CD8-positive, alpha-beta memory T cell (primary cell): ENCODE measurements at regions not wholly inside any gene's neighbourhood (a gene's known extent, or its start where the extent isn't known, plus 50 kb on each side); places are given as distances from the start of the nearest gene placed in this dataset.

Experiments used
- CTCF ChIA-PET: fragments of 350-600 bp; sonication (Branson Sonifier 250); formaldehyde crosslinking; loops from one replicate; lab custom pipeline; 2021; ENCODE audit warnings: antibody characterized with exemption; lab: Charles Lee
- POLR2A ChIA-PET: fragments of 350-600 bp; sonication (Branson Sonifier 250); formaldehyde crosslinking; loops from one replicate; lab custom pipeline; 2021; ENCODE audit warnings: antibody characterized with exemption; lab: Charles Lee
- DNase-seq, 5 donors: peaks; one replicate each; pipeline versions ENCODE4 v3.0.0 to v3.0.0-alpha.2; 2020 to 2022; ENCODE audit warnings: mixed read lengths in 1 of 5
- H3K27ac ChIP-seq: one replicate; pipeline ENCODE4 v1.7.0; 2013; ENCODE audit warnings: low read depth, mild to moderate bottlenecking, low read length, moderate library complexity
- H3K27me3 ChIP-seq: 2 replicates; pipeline ENCODE4 v1.7.0; 2013; ENCODE audit warnings: low read length, mild to moderate bottlenecking; ENCODE audit not compliant: insufficient read depth, poor library complexity, severe bottlenecking
- H3K36me3 ChIP-seq: 2 replicates; pipeline ENCODE4 v1.7.0; 2013; ENCODE audit warnings: mild to moderate bottlenecking, low read length, moderate library complexity; ENCODE audit not compliant: insufficient read depth
- H3K4me1 ChIP-seq: 2 replicates; pipeline ENCODE4 v1.7.0; 2013; ENCODE audit warnings: mild to moderate bottlenecking, low read length, moderate library complexity; ENCODE audit not compliant: insufficient read depth
- H3K4me3 ChIP-seq: 2 replicates; pipeline ENCODE4 v1.7.0; 2013; ENCODE audit warnings: mild to moderate bottlenecking, low read length
- H3K9me3 ChIP-seq: 2 replicates; pipeline ENCODE4 v1.7.0; 2013; ENCODE audit warnings: mild to moderate bottlenecking, low read length
- H3K27ac Mint-ChIP-seq, 8 donors: one replicate each; pipeline ENCODE4 v1.8.0; 2020 to 2021; ENCODE audit warnings: mixed read lengths in 8 of 8, mild to moderate bottlenecking in 6 of 8, inconsistent platforms in 3 of 8, moderate library complexity in 3 of 8
- H3K27me3 Mint-ChIP-seq, 2 donors: one replicate each; pipeline ENCODE4 v1.8.0; 2020 to 2021; ENCODE audit warnings: mixed read lengths in 2 of 2, mild to moderate bottlenecking in 1 of 2, moderate library complexity in 1 of 2
- H3K36me3 Mint-ChIP-seq, 3 donors: one replicate each; pipeline ENCODE4 v1.8.0; 2020 to 2021; ENCODE audit warnings: mixed read lengths in 3 of 3, inconsistent platforms in 1 of 3, mild to moderate bottlenecking in 1 of 3
- H3K4me1 Mint-ChIP-seq, 3 donors: one replicate each; pipeline ENCODE4 v1.8.0; 2020 to 2021; ENCODE audit warnings: mixed read lengths in 3 of 3, inconsistent platforms in 1 of 3, mild to moderate bottlenecking in 1 of 3
- H3K4me3 Mint-ChIP-seq, 7 donors: one replicate each; pipeline ENCODE4 v1.8.0; 2020 to 2021; ENCODE audit warnings: mixed read lengths in 7 of 7, mild to moderate bottlenecking in 6 of 7, moderate library complexity in 4 of 7, inconsistent platforms in 2 of 7
- H3K9me3 Mint-ChIP-seq, 5 donors: one replicate each; pipeline ENCODE4 v1.8.0; 2020 to 2022; ENCODE audit warnings: mixed read lengths in 5 of 5, mild to moderate bottlenecking in 3 of 5, moderate library complexity in 2 of 5, inconsistent platforms in 1 of 5

- DNase-seq: no peak
- no peaks in the 10 kb centered on the region for H3K27me3 ChIP-seq
- Mint-ChIP-seq H3K27ac (peak overlapping the region in 1 of 8 donors; percentile 52), H3K4me1 (no peaks in the 10 kb centered on the region), H3K9me3 (peaks cover 0 to 3% (median 0%) of the 10 kb centered on the region in 5 donors), H3K27me3 (peaks cover 24 to 27% of the 10 kb centered on the region in 2 donors), H3K36me3 (no peaks in the 10 kb centered on the region), H3K4me3 (no peak overlapping the region)
- H3K4me3 ChIP-seq: no peak overlapping the region
- H3K36me3 ChIP-seq: no peaks in the 10 kb centered on the region
- H3K9me3 ChIP-seq: no peaks in the 10 kb centered on the region
- H3K27ac ChIP-seq: no peak overlapping the region
- CTCF ChIA-PET: no interaction called here
- POLR2A ChIA-PET: no interaction called here
- H3K4me1 ChIP-seq: no peaks in the 10 kb centered on the region
These were observed 169.1 kb upstream of the SIX2 start for GRCh38 chr2:45178359-45178758.

DNA sequence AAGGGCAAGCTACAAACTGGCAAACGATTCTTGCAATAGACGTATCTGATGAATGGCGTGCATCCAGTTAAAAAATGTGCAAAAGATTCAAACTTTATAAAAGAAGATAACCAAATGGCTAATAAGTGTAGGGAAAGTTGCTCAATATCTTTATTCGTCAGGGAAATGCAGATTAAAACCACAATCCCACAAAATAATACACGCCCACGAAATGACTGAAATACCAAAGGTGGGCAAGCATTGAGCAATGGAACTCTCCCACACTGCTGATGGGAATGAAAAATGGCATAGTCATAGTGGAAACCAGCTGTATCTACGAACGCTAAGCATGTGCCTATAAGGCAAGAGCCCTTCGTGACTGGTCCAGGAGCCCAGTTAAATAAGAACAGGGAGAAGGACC, 168.6 kb upstream of the SIX2 start:
- no peak for DNase-seq
- no peaks in the 10 kb centered on the region for H3K9me3 ChIP-seq
- H3K27ac Mint-ChIP-seq: no peak overlapping the region
- H3K27me3 Mint-ChIP-seq: peaks cover 27 to 32% of the 10 kb centered on the region in 2 donors
- no peak overlapping the region for H3K4me3 Mint-ChIP-seq
- no peaks in the 10 kb centered on the region for H3K4me1 Mint-ChIP-seq
- no peaks in the 10 kb centered on the region for H3K36me3 ChIP-seq
- H3K36me3 Mint-ChIP-seq: no peaks in the 10 kb centered on the region
- no peak overlapping the region for H3K27ac ChIP-seq
- H3K4me1 ChIP-seq: no peaks in the 10 kb centered on the region
- H3K9me3 Mint-ChIP-seq: peaks cover 0 to 3% (median 0%) of the 10 kb centered on the region in 5 donors
- POLR2A ChIA-PET: no interaction called here
- H3K27me3 ChIP-seq: no peaks in the 10 kb centered on the region
- CTCF ChIA-PET: no interaction called here
- H3K4me3 ChIP-seq: no peak overlapping the region

DNA sequence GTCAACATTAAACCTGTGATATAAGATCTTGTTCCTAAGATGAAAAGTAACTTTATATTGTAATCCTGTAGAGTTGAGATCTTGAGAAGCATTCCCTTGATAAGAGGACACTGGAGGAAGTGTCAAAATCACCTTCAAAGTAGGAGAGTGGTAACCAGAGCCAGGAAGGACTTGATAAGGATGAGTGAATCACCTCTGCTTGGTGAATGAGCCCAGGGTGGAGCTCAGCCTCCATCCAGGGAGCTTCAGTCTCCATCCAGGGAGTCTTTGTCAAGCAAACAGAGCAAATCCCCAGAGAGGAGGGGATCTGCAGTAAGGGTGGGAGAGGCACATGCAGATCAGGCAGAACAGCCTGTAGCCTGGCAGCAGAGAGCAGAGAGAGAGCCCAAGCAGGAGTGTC, 167.1 kb upstream of the SIX2 start:
- POLR2A ChIA-PET: no interaction called here
- Histone ChIP-seq H3K4me3 (no peak overlapping the region), H3K27me3 (peaks cover under 1% of the 10 kb centered on the region), H3K36me3 (no peaks in the 10 kb centered on the region), H3K9me3 (no peaks in the 10 kb centered on the region), H3K27ac (no peak overlapping the region), H3K4me1 (no peaks in the 10 kb centered on the region)
- H3K36me3 Mint-ChIP-seq: no peaks in the 10 kb centered on the region
- H3K27ac Mint-ChIP-seq: no peak overlapping the region
- no peak overlapping the region for H3K4me3 Mint-ChIP-seq
- CTCF ChIA-PET: no interaction called here
- DNase-seq: no peak
- peaks cover 0 to 3% (median 0%) of the 10 kb centered on the region in 5 donors for H3K9me3 Mint-ChIP-seq
- H3K27me3 Mint-ChIP-seq: peaks cover 32 to 40% of the 10 kb centered on the region in 2 donors
- H3K4me1 Mint-ChIP-seq: no peaks in the 10 kb centered on the region

DNA sequence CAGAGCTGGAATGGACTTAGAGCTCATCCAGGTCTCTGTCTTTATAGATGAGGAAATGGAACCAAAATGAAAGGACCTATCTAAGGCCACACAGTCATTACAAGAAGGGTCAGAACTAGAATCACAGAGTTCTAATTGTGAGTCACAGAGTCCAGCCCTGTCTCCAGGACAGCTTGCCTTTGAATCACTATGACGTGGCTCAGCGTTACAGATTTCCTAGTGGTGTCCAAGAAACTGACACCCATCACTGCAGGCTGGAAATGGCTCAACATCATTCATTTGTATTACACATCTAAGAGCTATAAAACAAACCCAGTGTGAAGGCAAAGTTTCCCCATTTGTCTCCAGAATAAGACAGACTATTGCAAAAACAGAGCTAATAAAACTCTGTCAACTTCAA, 164.3 kb upstream of the SIX2 start:
- Mint-ChIP-seq H3K27me3 (peaks cover 40 to 48% of the 10 kb centered on the region in 2 donors), H3K9me3 (peaks cover 0 to 3% (median 0%) of the 10 kb centered on the region in 5 donors), H3K27ac (no peak overlapping the region), H3K4me1 (peaks cover 2 to 5% (median 3%) of the 10 kb centered on the region in 3 donors), H3K36me3 (no peaks in the 10 kb centered on the region), H3K4me3 (no peak overlapping the region)
- DNase-seq: no peak
- no peak overlapping the region for H3K27ac ChIP-seq
- peaks cover 6% of the 10 kb centered on the region for H3K27me3 ChIP-seq
- no peaks in the 10 kb centered on the region for H3K36me3 ChIP-seq
- ChIA-PET POLR2A (no interaction called here), CTCF (no interaction called here)
- H3K4me3 ChIP-seq: no peak overlapping the region
- H3K4me1 ChIP-seq: no peaks in the 10 kb centered on the region
- no peaks in the 10 kb centered on the region for H3K9me3 ChIP-seq

DNA sequence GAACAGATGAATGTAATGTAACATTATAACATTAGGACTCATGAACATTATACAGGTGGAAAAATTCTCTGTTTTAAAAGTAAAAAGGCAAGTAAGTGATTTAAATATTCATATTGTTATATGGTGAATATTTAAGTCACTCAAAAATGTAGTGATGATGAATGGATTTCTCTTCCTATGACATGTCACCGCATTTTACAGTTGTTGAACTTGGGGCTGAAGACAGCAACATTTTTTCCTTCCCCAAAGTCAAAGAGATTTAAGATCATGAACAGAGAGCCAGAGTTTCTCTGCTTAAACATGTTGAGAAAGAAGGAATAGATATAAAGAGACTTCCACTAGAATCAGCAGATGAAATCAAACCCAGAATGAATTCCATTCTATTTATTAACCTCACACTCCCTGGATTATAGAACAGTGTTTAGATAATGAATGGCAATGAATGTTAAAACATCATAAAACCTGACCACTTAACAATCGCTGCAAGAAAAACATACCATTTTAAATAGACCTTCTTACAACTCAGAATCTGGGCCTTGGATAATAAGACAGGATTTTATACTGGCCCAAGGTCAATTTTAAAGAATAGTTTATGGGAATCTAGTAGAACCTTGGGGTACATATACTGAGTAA, 163.6 kb upstream of the SIX2 start:
- no peak for DNase-seq
- Histone ChIP-seq H3K27me3 (peaks cover 11% of the 10 kb centered on the region), H3K4me1 (no peaks in the 10 kb centered on the region), H3K9me3 (no peaks in the 10 kb centered on the region), H3K36me3 (no peaks in the 10 kb centered on the region), H3K27ac (no peak overlapping the region), H3K4me3 (no peak overlapping the region)
- Mint-ChIP-seq H3K9me3 (peaks cover 0 to 3% (median 0%) of the 10 kb centered on the region in 5 donors), H3K27ac (no peak overlapping the region), H3K4me3 (no peak overlapping the region), H3K4me1 (peaks cover 6 to 9% (median 7%) of the 10 kb centered on the region in 3 donors), H3K36me3 (no peaks in the 10 kb centered on the region), H3K27me3 (peaks cover 41 to 54% of the 10 kb centered on the region in 2 donors)
- CTCF ChIA-PET: no interaction called here
- POLR2A ChIA-PET: no interaction called here

GRCh38 chr2:45172142-45172541, 162.9 kb upstream of the SIX2 start:
- no peak for DNase-seq
- peaks cover 11% of the 10 kb centered on the region for H3K27me3 ChIP-seq
- Mint-ChIP-seq H3K36me3 (no peaks in the 10 kb centered on the region), H3K4me3 (no peak overlapping the region), H3K9me3 (peaks cover 0 to 3% (median 0%) of the 10 kb centered on the region in 5 donors), H3K27me3 (peaks cover 44 to 60% of the 10 kb centered on the region in 2 donors), H3K4me1 (peaks cover 6 to 9% (median 7%) of the 10 kb centered on the region in 3 donors), H3K27ac (no peak overlapping the region)
- POLR2A ChIA-PET: no interaction called here
- no peak overlapping the region for H3K27ac ChIP-seq
- H3K9me3 ChIP-seq: no peaks in the 10 kb centered on the region
- no peaks in the 10 kb centered on the region for H3K4me1 ChIP-seq
- H3K36me3 ChIP-seq: no peaks in the 10 kb centered on the region
- H3K4me3 ChIP-seq: no peak overlapping the region
- CTCF ChIA-PET: no interaction called here

DNA sequence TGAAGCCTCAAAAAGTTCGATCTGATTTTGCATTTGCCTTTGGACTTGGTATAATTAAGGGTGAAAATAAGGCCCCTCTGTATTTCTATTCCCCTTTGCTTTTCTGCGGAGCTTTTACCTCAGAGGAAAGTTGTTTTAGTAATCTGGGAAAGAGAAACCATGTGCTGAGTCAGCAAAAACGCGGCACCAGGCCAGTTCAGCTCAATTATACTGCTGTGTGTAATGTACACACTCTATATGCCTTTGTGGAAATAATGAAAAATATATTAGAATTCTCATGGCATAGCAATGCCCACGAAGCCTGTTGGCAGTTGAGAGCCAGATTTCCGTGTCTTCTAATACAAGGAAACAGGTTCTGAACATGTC, 161.9 kb upstream of the SIX2 start:
- CTCF ChIA-PET: no interaction called here

GRCh38 chr2:45170191-45171135, 161.2 kb upstream of the SIX2 start:
- POLR2A ChIA-PET: no interaction called here
- Histone ChIP-seq H3K27me3 (peaks cover 11% of the 10 kb centered on the region), H3K4me3 (no peak overlapping the region), H3K27ac (no peak overlapping the region), H3K36me3 (no peaks in the 10 kb centered on the region), H3K4me1 (no peaks in the 10 kb centered on the region), H3K9me3 (no peaks in the 10 kb centered on the region)
- H3K9me3 Mint-ChIP-seq: no peaks in the 10 kb centered on the region
- peaks cover 41 to 68% of the 10 kb centered on the region in 2 donors for H3K27me3 Mint-ChIP-seq
- no peaks in the 10 kb centered on the region for H3K36me3 Mint-ChIP-seq
- peak overlapping the region in 1 of 7 donors; percentile 13 for H3K4me3 Mint-ChIP-seq
- DNase-seq: no peak
- H3K27ac Mint-ChIP-seq: no peak overlapping the region
- CTCF ChIA-PET: no interaction called here
- peaks cover 6 to 9% (median 7%) of the 10 kb centered on the region in 3 donors for H3K4me1 Mint-ChIP-seq

More for the DNA sequence above, 161.9 kb upstream of the SIX2 start:
- POLR2A ChIA-PET: no interaction called here
- DNase-seq: no peak
- H3K4me1 ChIP-seq: no peaks in the 10 kb centered on the region
- peaks cover 6 to 9% (median 7%) of the 10 kb centered on the region in 3 donors for H3K4me1 Mint-ChIP-seq
- no peak overlapping the region for H3K27ac Mint-ChIP-seq
- peaks cover 11% of the 10 kb centered on the region for H3K27me3 ChIP-seq
- H3K36me3 Mint-ChIP-seq: no peaks in the 10 kb centered on the region
- H3K4me3 ChIP-seq: no peak overlapping the region
- H3K36me3 ChIP-seq: no peaks in the 10 kb centered on the region
- no peaks in the 10 kb centered on the region for H3K9me3 Mint-ChIP-seq
- H3K27ac ChIP-seq: no peak overlapping the region
- H3K9me3 ChIP-seq: no peaks in the 10 kb centered on the region
- peaks cover 40 to 62% of the 10 kb centered on the region in 2 donors for H3K27me3 Mint-ChIP-seq
- H3K4me3 Mint-ChIP-seq: no peak overlapping the region
